ENCODE measurements at regions not wholly inside any gene's neighbourhood (a gene's known extent, or its start where the extent isn't known, plus 50 kb on each side); places are given as distances from the start of the nearest gene placed in this dataset.

DNA sequence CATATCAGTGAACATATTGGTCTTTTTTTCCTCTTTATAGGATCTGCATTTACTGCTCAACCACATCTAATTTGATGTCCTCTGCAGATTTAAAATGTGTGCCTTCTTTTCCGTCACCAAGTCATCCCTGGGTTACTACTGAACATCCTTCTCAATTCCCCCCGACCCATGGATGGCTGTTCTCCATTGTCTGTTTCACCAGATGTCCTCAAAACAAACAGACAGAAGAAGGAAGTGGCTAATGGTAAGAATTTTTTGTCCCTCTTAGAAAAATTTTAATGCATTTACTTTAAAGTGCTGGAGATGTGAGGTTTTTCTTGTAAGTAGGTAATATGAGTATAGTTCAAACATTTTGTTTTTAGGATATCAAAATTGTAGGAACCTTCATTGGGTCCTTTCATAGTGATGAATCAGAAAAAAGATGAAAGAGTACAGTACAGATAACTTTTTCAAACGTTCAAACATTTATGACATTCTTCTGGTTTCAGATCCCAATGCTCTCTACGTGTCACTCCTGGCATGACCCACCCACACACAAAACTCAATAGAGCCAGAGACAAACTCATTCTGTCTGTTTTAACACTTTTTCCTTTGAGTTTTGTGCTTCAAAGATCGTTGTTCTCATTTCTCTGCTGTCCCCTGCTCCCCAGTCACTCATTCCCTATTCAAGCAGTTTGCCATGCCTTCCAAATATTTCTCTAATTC lies 276.4 kb downstream of the PRL start:
- TF ChIP-seq CTCF (IDR thresholded peaks at IDR 0.05) (no peak), POLR2A (IDR thresholded peaks at IDR 0.05) (no peak), EP300 (IDR thresholded peaks at IDR 0.05) (no peak)
